Lower lobe of right lung (tissue), 2 donors: ENCODE measurements at regions not wholly inside any gene's neighbourhood (a gene's known extent, or its start where the extent isn't known, plus 50 kb on each side); places are given as distances from the start of the nearest gene placed in this dataset.

ENCODE experiments used
- ATAC-seq, 2 donors: fragments of 200-7000 bp; cut with Tn5 transposase; one replicate each; pipeline ENCODE4 v1.9.1; 2020 to 2022; ENCODE audit warnings: mild to moderate bottlenecking in 2 of 2, moderate library complexity in 2 of 2
- DNase-seq: peaks from one replicate; pipeline ENCODE4 v3.0.0-alpha.2; 2020
- H3K27ac ChIP-seq: fragments of 200-600 bp; one replicate; pipeline ENCODE4 v1.8.0; 2022
- H3K27me3 ChIP-seq: fragments of 200-600 bp; one replicate; pipeline ENCODE4 v1.8.0; 2022; ENCODE audit warnings: low read depth
- H3K36me3 ChIP-seq: fragments of 200-600 bp; one replicate; pipeline ENCODE4 v1.8.0; 2022; ENCODE audit warnings: mild to moderate bottlenecking
- H3K4me1 ChIP-seq: fragments of 200-600 bp; one replicate; pipeline ENCODE4 v1.8.0; 2022
- H3K4me3 ChIP-seq: fragments of 200-600 bp; one replicate; pipeline ENCODE4 v1.8.0; 2022; ENCODE audit warnings: mild to moderate bottlenecking
- H3K9me3 ChIP-seq: fragments of 200-600 bp; one replicate; pipeline ENCODE4 v1.8.0; 2022
- CTCF ChIP-seq: fragments of 200-600 bp; IDR thresholded peaks from one replicate; pipeline ENCODE4 v1.8.0; 2022; ENCODE audit warnings: antibody characterized with exemption, mild to moderate bottlenecking
- intact Hi-C: fragments of 100-400 bp; cut with DNase I; formaldehyde crosslinking; loops from one replicate; pipeline ENCODE4 v1.11.0; 2022
- donor health status: DM: no; HTN: yes; CAD: no; lungs with severe emphysema.

DNA sequence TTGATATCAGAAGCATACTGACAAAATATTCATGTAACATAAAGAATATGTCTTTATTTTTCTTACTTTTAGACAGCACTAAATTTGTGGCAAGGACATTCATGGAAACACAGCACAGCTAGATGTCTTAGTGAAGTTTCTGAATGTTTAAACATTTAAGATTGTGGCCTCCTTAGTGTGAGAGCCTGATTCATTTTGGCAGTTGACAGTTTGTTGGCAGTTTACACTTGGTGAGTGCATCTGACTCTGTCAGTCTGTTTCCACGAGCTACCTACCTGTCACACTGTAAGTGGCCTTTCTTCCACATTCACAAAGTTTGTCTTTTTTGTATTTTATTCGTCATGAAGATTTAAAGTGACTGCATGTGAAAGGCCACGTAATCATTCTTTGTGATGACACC is 436.8 kb downstream of the TUSC1 start:
- Histone ChIP-seq H3K4me1 (no peaks in the 10 kb centered on the region), H3K36me3 (no peaks in the 10 kb centered on the region), H3K4me3 (no peak overlapping the region), H3K27ac (no peak overlapping the region), H3K27me3 (no peaks in the 10 kb centered on the region), H3K9me3 (peaks cover 6% of the 10 kb centered on the region)
- intact Hi-C loops: no loop called here
- TF ChIP-seq CTCF: no peak
- no peak for ATAC-seq
- DNase-seq: no peak

DNA sequence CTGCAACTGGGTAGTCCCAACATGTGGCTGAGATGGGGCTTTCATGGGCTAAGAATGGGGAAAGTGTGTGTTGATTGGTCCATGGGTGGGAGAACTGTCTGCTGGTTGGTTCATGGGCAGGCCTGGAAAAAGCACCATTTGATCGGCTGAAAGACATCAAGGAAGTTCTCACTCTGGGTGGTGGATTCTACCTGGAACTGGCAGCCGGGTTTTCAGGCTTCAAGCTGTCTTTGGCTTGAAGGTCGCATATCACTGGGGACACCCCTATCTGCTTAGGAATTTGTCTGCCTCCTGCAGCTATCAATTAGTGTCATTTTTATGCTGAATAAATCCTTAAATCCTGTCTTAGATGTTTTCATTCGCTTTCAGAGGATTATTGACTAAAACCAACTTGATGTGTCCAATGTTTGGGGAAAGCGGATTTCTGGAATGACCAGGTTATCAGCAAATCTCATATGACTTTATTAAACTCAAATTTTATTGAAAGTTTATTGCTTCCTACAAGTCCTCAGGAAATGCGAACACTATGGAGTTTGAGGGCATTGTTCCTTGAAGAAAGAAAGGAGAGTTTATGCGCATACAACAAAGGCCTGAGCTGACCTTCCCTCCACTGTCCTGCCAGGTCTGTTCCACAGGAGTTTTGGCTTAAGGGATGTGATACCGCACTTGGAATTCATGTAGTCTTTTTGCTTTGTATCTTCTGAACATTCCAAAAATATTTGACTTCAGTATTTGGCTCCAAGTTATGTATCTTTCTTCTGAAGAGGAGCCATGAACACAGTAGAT is 451.1 kb downstream of the TUSC1 start:
- intact Hi-C loops: no loop called here
- Histone ChIP-seq H3K36me3 (no peaks in the 10 kb centered on the region), H3K27ac (no peak overlapping the region), H3K9me3 (peaks cover 4% of the 10 kb centered on the region), H3K4me1 (no peaks in the 10 kb centered on the region), H3K4me3 (no peak overlapping the region), H3K27me3 (no peaks in the 10 kb centered on the region)
- DNase-seq: no peak
- no peak for ATAC-seq
- no peak for TF ChIP-seq CTCF

DNA sequence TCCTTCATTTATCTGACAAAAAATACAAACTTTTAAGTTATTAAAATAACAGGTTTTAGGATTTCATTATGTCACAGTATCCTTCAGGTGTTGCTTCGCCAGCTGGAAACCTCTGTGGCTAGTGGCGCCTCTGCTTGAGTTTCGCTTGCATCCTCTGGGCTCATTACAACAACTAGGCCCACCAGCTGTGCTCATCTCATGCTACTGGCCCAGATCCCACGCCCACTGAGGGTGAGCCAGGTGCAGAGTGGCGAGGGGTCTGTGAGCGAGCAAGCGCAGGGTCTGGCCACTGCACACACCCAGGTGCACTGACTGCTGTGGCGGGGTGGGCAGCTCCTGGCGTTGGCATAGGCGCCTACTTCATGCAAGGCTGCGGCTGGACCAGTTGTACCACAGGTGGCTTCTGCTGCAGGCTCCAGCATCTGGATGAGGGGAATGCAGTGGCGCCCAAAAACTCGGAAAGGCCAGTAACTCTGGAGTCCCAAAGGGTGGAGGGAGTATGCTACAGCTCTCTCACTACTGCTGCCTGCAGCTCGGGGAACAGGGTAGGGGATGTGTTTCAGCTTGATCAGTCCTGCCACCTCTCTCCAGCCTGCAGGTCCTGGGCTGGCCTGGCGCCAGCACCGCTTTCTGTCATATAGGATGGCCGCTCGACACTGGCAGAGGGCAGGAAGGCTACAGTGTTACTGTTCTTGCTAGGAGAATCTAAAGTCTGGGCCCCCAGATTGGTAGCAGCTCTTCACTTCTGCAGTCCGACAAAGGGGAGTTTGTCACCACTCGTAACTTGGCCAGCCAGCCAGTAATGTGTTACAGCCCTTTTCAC is 452.1 kb downstream of the TUSC1 start:
- TF ChIP-seq CTCF: no peak
- intact Hi-C loops: no loop called here
- H3K4me3 ChIP-seq: no peak overlapping the region
- DNase-seq (no peak), ATAC-seq (peak in 1 of 2 donors; percentile 32)
- H3K4me1 ChIP-seq: no peaks in the 10 kb centered on the region
- H3K27ac ChIP-seq: no peak overlapping the region
- no peaks in the 10 kb centered on the region for H3K36me3 ChIP-seq
- H3K9me3 ChIP-seq: peaks cover 4% of the 10 kb centered on the region
- H3K27me3 ChIP-seq: no peaks in the 10 kb centered on the region

DNA sequence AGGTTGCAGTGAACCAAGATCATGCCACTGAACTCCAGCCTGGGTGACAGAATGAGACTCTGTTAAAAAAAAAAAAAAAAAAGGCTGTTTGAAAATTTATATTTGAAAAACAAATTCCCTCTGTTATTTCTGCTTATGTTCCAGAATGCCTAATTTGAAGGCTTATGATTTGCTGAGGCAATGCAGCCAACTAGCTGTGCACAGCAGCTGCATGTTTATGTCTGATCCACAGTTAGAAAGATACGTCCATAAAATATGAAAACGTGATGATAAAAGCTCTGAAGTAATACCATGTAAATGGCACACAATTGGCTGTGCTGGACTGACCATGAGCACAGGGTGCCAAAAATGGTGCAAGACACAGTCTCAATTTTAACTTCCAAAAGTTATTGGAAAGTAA is 453.2 kb downstream of the TUSC1 start:
- ATAC-seq: no peak

GRCh38 chr9:25224309-25224708 is 453.9 kb downstream of the TUSC1 start:
- Histone ChIP-seq H3K9me3 (no peaks in the 10 kb centered on the region), H3K27me3 (no peaks in the 10 kb centered on the region), H3K36me3 (no peaks in the 10 kb centered on the region), H3K4me1 (no peaks in the 10 kb centered on the region), H3K4me3 (no peak overlapping the region), H3K27ac (no peak overlapping the region)
- ATAC-seq (no peak), DNase-seq (no peak)
- intact Hi-C loops: no loop called here
- TF ChIP-seq CTCF: no peak

More for the DNA sequence above, 453.2 kb downstream of the TUSC1 start:
- Histone ChIP-seq H3K27me3 (no peaks in the 10 kb centered on the region), H3K4me1 (no peaks in the 10 kb centered on the region), H3K36me3 (no peaks in the 10 kb centered on the region), H3K27ac (no peak overlapping the region), H3K4me3 (no peak overlapping the region), H3K9me3 (no peaks in the 10 kb centered on the region)
- intact Hi-C loops: no loop called here
- no peak for TF ChIP-seq CTCF
- no peak for DNase-seq
